Neuronal stem cell (in vitro differentiated cells): ENCODE measurements at regions not wholly inside any gene's neighbourhood (a gene's known extent, or its start where the extent isn't known, plus 50 kb on each side); places are given as distances from the start of the nearest gene placed in this dataset.

Experiments used
- DNase-seq: peaks from one replicate; pipeline ENCODE4 v3.0.0-alpha.2; 2013; ENCODE audit warnings: low spot score
- H2AFZ ChIP-seq: one replicate; pipeline ENCODE4 v1.6.1; 2013; ENCODE audit warnings: mild to moderate bottlenecking, low read length, inconsistent platforms
- H2AK5ac ChIP-seq: 2 replicates; pipeline ENCODE4 v1.6.1; 2013; ENCODE audit warnings: low read depth, mild to moderate bottlenecking, inconsistent platforms, low read length, moderate library complexity, mixed read lengths
- H2BK120ac ChIP-seq: 2 replicates; pipeline ENCODE4 v1.6.1; 2013; ENCODE audit warnings: low read depth, mild to moderate bottlenecking, inconsistent platforms, low read length, moderate library complexity, mixed read lengths
- H2BK12ac ChIP-seq: one replicate; pipeline ENCODE4 v1.6.1; 2013; ENCODE audit warnings: low read length, inconsistent platforms
- H2BK15ac ChIP-seq: 2 replicates; pipeline ENCODE4 v1.6.1; 2013; ENCODE audit warnings: mild to moderate bottlenecking, low read length, inconsistent platforms, mixed read lengths
- H2BK5ac ChIP-seq: one replicate; pipeline ENCODE4 v1.6.1; 2013; ENCODE audit warnings: inconsistent platforms, mild to moderate bottlenecking, low read length, moderate library complexity
- H3K14ac ChIP-seq: one replicate; pipeline ENCODE4 v1.6.1; 2013; ENCODE audit warnings: low read length, inconsistent platforms
- H3K18ac ChIP-seq: 2 replicates; pipeline ENCODE4 v1.6.1; 2013; ENCODE audit warnings: low read length, inconsistent platforms
- H3K23ac ChIP-seq: 2 replicates; pipeline ENCODE4 v1.6.1; 2013; ENCODE audit warnings: low read depth, mild to moderate bottlenecking, mixed read lengths, low read length, inconsistent platforms; ENCODE audit not compliant: poor library complexity
- H3K27ac ChIP-seq: replicated peaks from 3 replicates; pipeline ENCODE4 v1.5.1; 2013; ENCODE audit warnings: low read length, inconsistent platforms
- H3K27me3 ChIP-seq, 3 experiments: 2 replicates each; pipeline ENCODE4 v1.6.1; 2013; ENCODE audit warnings: low read length in 3 of 3, mild to moderate bottlenecking in 2 of 3, inconsistent platforms in 1 of 3, low read depth in 1 of 3, mixed read lengths in 1 of 3, moderate library complexity in 1 of 3; ENCODE audit not compliant: control insufficient read depth in 3 of 3, insufficient read depth in 3 of 3
- H3K36me3 ChIP-seq, 2 donors: replicated peaks in 1 of 2; 2 replicates each; pipeline ENCODE4 v1.6.1; 2013; ENCODE audit warnings: low read length in 2 of 2; ENCODE audit not compliant: control insufficient read depth in 2 of 2, insufficient read depth in 2 of 2
- H3K4ac ChIP-seq: 2 replicates; pipeline ENCODE4 v1.6.1; 2013; ENCODE audit warnings: inconsistent platforms, mild to moderate bottlenecking, low read length, moderate library complexity
- H3K4me1 ChIP-seq, 2 donors: 1 replicate in 1 of 2; 2 replicates in 1 of 2; pipeline ENCODE4 v1.6.1; 2013; ENCODE audit warnings: low read length in 2 of 2, low read depth in 1 of 2; ENCODE audit not compliant: control insufficient read depth in 2 of 2, insufficient read depth in 1 of 2
- H3K4me2 ChIP-seq: one replicate; pipeline ENCODE4 v1.6.1; 2013; ENCODE audit warnings: mild to moderate bottlenecking, low read length, inconsistent platforms; ENCODE audit not compliant: insufficient read depth, poor library complexity, severe bottlenecking
- H3K4me3 ChIP-seq, 2 donors: 2 replicates each; pipeline ENCODE4 v1.5.1; 2013; ENCODE audit warnings: low read length in 2 of 2, mild to moderate bottlenecking in 2 of 2, inconsistent platforms in 1 of 2, moderate library complexity in 1 of 2
- H3K79me1 ChIP-seq: one replicate; pipeline ENCODE4 v1.6.1; 2013; ENCODE audit warnings: low read depth, mild to moderate bottlenecking, inconsistent platforms, low read length, moderate library complexity
- H3K9ac ChIP-seq: one replicate; pipeline ENCODE4 v1.6.1; 2013; ENCODE audit warnings: mild to moderate bottlenecking, low read depth, low read length, inconsistent platforms; ENCODE audit not compliant: poor library complexity
- H3K9me3 ChIP-seq, 2 donors: replicated peaks in 1 of 2; 2 replicates each; pipeline versions ENCODE3 to v1.6.1; 2013; ENCODE audit warnings: low read length in 2 of 2, mild to moderate bottlenecking in 2 of 2, inconsistent platforms in 1 of 2, low read depth in 1 of 2, mixed read lengths in 1 of 2, moderate library complexity in 1 of 2; ENCODE audit not compliant: control insufficient read depth in 2 of 2, insufficient read depth in 1 of 2
- H4K8ac ChIP-seq: one replicate; pipeline ENCODE4 v1.6.1; 2013; ENCODE audit warnings: low read depth, mild to moderate bottlenecking, inconsistent platforms, low read length, moderate library complexity
- H4K91ac ChIP-seq: one replicate; pipeline ENCODE4 v1.6.1; 2013; ENCODE audit warnings: low read length, low read depth, mild to moderate bottlenecking, inconsistent platforms; ENCODE audit not compliant: poor library complexity
- WGBS, 2 donors: extraction: QIAGEN DNeasy Blood & Tissue Kit; methylation state at CpG; one replicate each; pipeline ENCODE4 v1.1.7; 2013; ENCODE audit warnings: missing lambda C conversion rate in 2 of 2, mixed read lengths in 1 of 2; ENCODE audit not compliant: insufficient read length in 2 of 2, insufficient replicate concordance in 1 of 2; ENCODE audit errors: extremely low coverage in 2 of 2; 5-methylcytosine and 5-hydroxymethylcytosine counted together

DNA sequence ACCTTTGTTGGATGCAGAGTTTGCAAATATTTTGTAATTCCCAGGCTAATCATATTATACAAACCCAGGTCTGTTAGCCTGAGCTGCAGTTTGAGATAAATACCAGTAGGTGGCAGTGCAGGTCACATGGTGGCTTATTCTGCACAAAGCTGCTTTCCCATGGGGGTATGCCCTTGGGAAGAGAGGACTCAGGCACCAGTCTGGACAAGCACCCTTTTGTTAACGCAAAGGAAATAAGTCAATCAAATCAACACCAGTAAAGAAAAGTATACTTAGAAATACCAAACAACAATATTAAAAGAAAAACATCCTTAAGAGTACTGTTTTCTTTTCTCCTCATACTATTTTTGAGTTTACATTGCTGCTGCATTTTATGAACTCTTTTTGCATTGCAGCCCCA is 389.0 kb upstream of the ZFP42 start:
- no CpG with 5 or more reads among the region's 1 CpG for WGBS, 2 donors
- H2BK120ac ChIP-seq, result no peak overlapping the region
- no peak overlapping the region for H3K4ac ChIP-seq
- no peak overlapping the region for H3K4me2 ChIP-seq
- H4K8ac ChIP-seq, result no peak overlapping the region
- no peak overlapping the region for H3K4me3 ChIP-seq
- no peak overlapping the region for H2BK5ac ChIP-seq
- H4K91ac ChIP-seq, result no peak overlapping the region
- DNase-seq, result peak; percentile 44
- no peak overlapping the region for H3K9ac ChIP-seq
- H2AK5ac ChIP-seq, result no peak overlapping the region
- H3K18ac ChIP-seq, result no peak overlapping the region
- no peak overlapping the region for H3K23ac ChIP-seq
- H3K79me1 ChIP-seq, result no peaks in the 10 kb centered on the region
- H3K36me3 ChIP-seq, result no peaks in the 10 kb centered on the region
- H3K9me3 ChIP-seq, result no peaks in the 10 kb centered on the region
- no peaks in the 10 kb centered on the region for H3K4me1 ChIP-seq
- H2AFZ ChIP-seq, result no peak overlapping the region
- no peak overlapping the region for H2BK12ac ChIP-seq
- H3K14ac ChIP-seq, result no peak overlapping the region
- no peaks in the 10 kb centered on the region for H3K27me3 ChIP-seq
- no peak overlapping the region for H3K27ac ChIP-seq
- H2BK15ac ChIP-seq, result no peak overlapping the region

GRCh38 chr4:187608001-187608421 is 387.6 kb upstream of the ZFP42 start:
- Histone ChIP-seq H3K79me1 (no peaks in the 10 kb centered on the region), H3K27ac (no peak overlapping the region), H3K18ac (no peak overlapping the region), H2AFZ (no peak overlapping the region), H3K4me2 (no peak overlapping the region), H2BK5ac (no peak overlapping the region), H4K8ac (no peak overlapping the region), H2BK120ac (no peak overlapping the region), H3K4me1 (no peaks in the 10 kb centered on the region), H3K27me3 (no peaks in the 10 kb centered on the region), H3K9ac (no peak overlapping the region), H2BK15ac (no peak overlapping the region), H3K4ac (no peak overlapping the region), H3K9me3 (peaks cover 0 to under 1% of the 10 kb centered on the region in 2 donors), H3K23ac (no peak overlapping the region), H3K4me3 (no peak overlapping the region), H4K91ac (no peak overlapping the region), H3K14ac (no peak overlapping the region), H2BK12ac (no peak overlapping the region), H3K36me3 (no peaks in the 10 kb centered on the region), H2AK5ac (no peak overlapping the region)
- WGBS, 2 donors, result no CpG with 5 or more reads among the region's 1 CpG
- DNase-seq, result no peak

DNA sequence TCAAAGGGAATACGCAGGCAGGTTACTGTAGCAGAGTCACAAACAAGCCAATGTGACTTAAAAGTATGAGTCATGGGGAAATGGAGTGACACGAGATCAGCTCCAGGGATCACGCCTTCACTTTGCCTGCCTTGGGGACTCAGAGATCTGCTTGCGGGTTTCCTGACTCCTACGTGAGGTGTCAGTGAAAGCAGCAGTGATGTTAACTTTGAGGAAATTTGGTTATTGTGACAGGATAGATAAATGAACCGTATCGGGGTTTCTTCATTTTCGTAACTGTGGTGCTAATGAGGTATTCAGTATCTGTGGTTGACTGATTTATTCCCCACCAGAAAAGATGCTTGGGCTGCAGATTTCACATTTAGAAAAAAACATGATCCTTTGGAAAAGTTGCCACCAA is 383.3 kb upstream of the ZFP42 start:
- H3K4me1 ChIP-seq, result no peaks in the 10 kb centered on the region
- H4K91ac ChIP-seq, result no peak overlapping the region
- no peaks in the 10 kb centered on the region for H3K36me3 ChIP-seq
- H3K4me2 ChIP-seq, result no peak overlapping the region
- H2BK5ac ChIP-seq, result no peak overlapping the region
- H3K4me3 ChIP-seq, result no peak overlapping the region
- no peak overlapping the region for H3K14ac ChIP-seq
- H3K9ac ChIP-seq, result no peak overlapping the region
- no peak overlapping the region for H2AFZ ChIP-seq
- no peaks in the 10 kb centered on the region for H3K79me1 ChIP-seq
- H4K8ac ChIP-seq, result no peak overlapping the region
- H3K27me3 ChIP-seq, result no peaks in the 10 kb centered on the region
- DNase-seq, result no peak
- H2BK120ac ChIP-seq, result no peak overlapping the region
- H3K27ac ChIP-seq, result no peak overlapping the region
- no peak overlapping the region for H3K23ac ChIP-seq
- H2BK12ac ChIP-seq, result no peak overlapping the region
- no CpG with 5 or more reads among the region's 8 CpGs for WGBS, 2 donors
- no peak overlapping the region for H3K4ac ChIP-seq
- H3K18ac ChIP-seq, result no peak overlapping the region
- H2BK15ac ChIP-seq, result no peak overlapping the region
- H2AK5ac ChIP-seq, result no peak overlapping the region
- H3K9me3 ChIP-seq, result peaks cover 0 to 2% of the 10 kb centered on the region in 2 donors

GRCh38 chr4:187613089-187613839 is 382.3 kb upstream of the ZFP42 start:
- H2AFZ ChIP-seq, result no peak overlapping the region
- H2BK12ac ChIP-seq, result no peak overlapping the region
- H3K18ac ChIP-seq, result peak overlapping the region; percentile 83
- no peak overlapping the region for H3K4me3 ChIP-seq
- no peak for DNase-seq
- H4K8ac ChIP-seq, result no peak overlapping the region
- no peaks in the 10 kb centered on the region for H3K79me1 ChIP-seq
- H2AK5ac ChIP-seq, result no peak overlapping the region
- H3K23ac ChIP-seq, result no peak overlapping the region
- WGBS, 2 donors, result no CpG with 5 or more reads among the region's 46 CpGs
- no peaks in the 10 kb centered on the region for H3K4me1 ChIP-seq
- H2BK5ac ChIP-seq, result peak overlapping the region; percentile 39
- no peak overlapping the region for H2BK15ac ChIP-seq
- no peak overlapping the region for H2BK120ac ChIP-seq
- no peak overlapping the region for H3K27ac ChIP-seq
- H4K91ac ChIP-seq, result no peak overlapping the region
- peak overlapping the region; percentile 89 for H3K14ac ChIP-seq
- H3K9me3 ChIP-seq, result peaks cover 0 to 2% of the 10 kb centered on the region in 2 donors
- no peaks in the 10 kb centered on the region for H3K27me3 ChIP-seq
- no peak overlapping the region for H3K4ac ChIP-seq
- no peak overlapping the region for H3K9ac ChIP-seq
- H3K4me2 ChIP-seq, result no peak overlapping the region
- H3K36me3 ChIP-seq, result no peaks in the 10 kb centered on the region
